HG03520 (cell line): ENCODE measurements at regions not wholly inside any gene's neighbourhood (a gene's known extent, or its start where the extent isn't known, plus 50 kb on each side); places are given as distances from the start of the nearest gene placed in this dataset.
"Not testable (repeated sequence)": the region's sequence is repeated elsewhere in the genome, so short reads cannot be mapped to it uniquely, and the experiment has no call there.

ENCODE experiments used
- ATAC-seq: cut with Tn5 transposase; IDR thresholded peaks from one replicate; pipeline ENCODE4 v1.9.1; 2021; ENCODE audit warnings: mild to moderate bottlenecking, moderate library complexity; ENCODE audit not compliant: unreplicated experiment

- ATAC-seq: no peak
These were observed 155.5 kb upstream of the MOCS2 start for GRCh38 chr5:53265043-53265442.

- not testable (repeated sequence) for ATAC-seq
These were observed 158.7 kb upstream of the MOCS2 start for GRCh38 chr5:53268241-53268640.

GRCh38 chr5:53275666-53276065, 166.1 kb upstream of the MOCS2 start:
- no peak for ATAC-seq

- no peak for ATAC-seq
These were observed 167.3 kb upstream of the MOCS2 start for GRCh38 chr5:53276825-53277224.

- ATAC-seq: no peak
These were observed 167.9 kb upstream of the MOCS2 start for GRCh38 chr5:53277491-53277890.

GRCh38 chr5:53287573-53287972, 178.0 kb upstream of the MOCS2 start:
- ATAC-seq: no peak

GRCh38 chr5:53288511-53288910, 179.0 kb upstream of the MOCS2 start:
- ATAC-seq: no peak

GRCh38 chr5:53291047-53291446, 181.5 kb upstream of the MOCS2 start:
- ATAC-seq: no peak

GRCh38 chr5:53291528-53291927, 182.0 kb upstream of the MOCS2 start:
- no peak for ATAC-seq

- no peak for ATAC-seq
These were observed 181.6 kb upstream of the FST start for GRCh38 chr5:53298841-53299240.

GRCh38 chr5:53302529-53302928, 177.9 kb upstream of the FST start:
- no peak for ATAC-seq

GRCh38 chr5:53303105-53303504, 177.3 kb upstream of the FST start:
- ATAC-seq: no peak

GRCh38 chr5:53305316-53305715, 175.1 kb upstream of the FST start:
- not testable (repeated sequence) for ATAC-seq

- no peak for ATAC-seq
These were observed 170.8 kb upstream of the FST start for GRCh38 chr5:53309653-53310052.

GRCh38 chr5:53311681-53312080, 168.7 kb upstream of the FST start:
- no peak for ATAC-seq

- ATAC-seq: no peak
These were observed 167.3 kb upstream of the FST start for GRCh38 chr5:53313145-53313544.

GRCh38 chr5:53318303-53318702, 162.1 kb upstream of the FST start:
- no peak for ATAC-seq

GRCh38 chr5:53319315-53319714, 161.1 kb upstream of the FST start:
- no peak for ATAC-seq

- no peak for ATAC-seq
These were observed 159.4 kb upstream of the FST start for GRCh38 chr5:53321073-53321472.

GRCh38 chr5:53321721-53322120, 158.7 kb upstream of the FST start:
- ATAC-seq: no peak

- no peak for ATAC-seq
These were observed 158.2 kb upstream of the FST start for GRCh38 chr5:53322257-53322656.

GRCh38 chr5:53323511-53323910, 156.9 kb upstream of the FST start:
- no peak for ATAC-seq

- peak; percentile 81 for ATAC-seq
These were observed 156.3 kb upstream of the FST start for GRCh38 chr5:53323943-53324642.
